GM18508 (cell line): ENCODE measurements at regions not wholly inside any gene's neighbourhood (a gene's known extent, or its start where the extent isn't known, plus 50 kb on each side); places are given as distances from the start of the nearest gene placed in this dataset.

Experiments used
- ATAC-seq: cut with Tn5 transposase; IDR thresholded peaks from one replicate; pipeline ENCODE4 v1.9.1; 2021; ENCODE audit warnings: moderate number of reproducible peaks; ENCODE audit not compliant: insufficient read depth, unreplicated experiment

DNA sequence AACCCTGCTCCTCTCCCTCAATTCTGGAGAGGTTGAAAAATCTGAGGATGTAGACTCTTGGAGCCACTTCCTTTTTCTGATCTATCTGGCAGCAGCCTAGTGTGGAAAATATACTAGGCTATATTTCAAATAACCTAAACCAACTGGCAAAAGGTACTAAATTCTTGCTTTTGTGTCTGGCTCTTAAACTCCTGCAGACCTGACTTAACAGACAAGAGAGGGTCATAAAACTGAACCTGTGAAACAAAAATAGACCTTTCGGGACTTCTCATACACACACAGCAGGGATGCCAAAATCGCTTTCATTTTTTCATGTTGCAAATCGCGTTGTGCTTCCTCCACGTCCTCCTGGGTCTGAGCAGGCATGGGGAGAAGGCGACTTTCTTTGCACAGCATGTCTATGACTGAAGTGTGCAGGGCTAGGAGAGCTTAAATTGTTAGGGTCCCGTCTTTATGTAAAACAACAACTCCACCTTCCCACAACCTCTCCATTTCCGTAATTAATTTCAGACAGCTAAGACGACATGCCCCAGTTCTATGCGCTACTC lies 520.7 kb upstream of the PSMD7 start:
- no peak for ATAC-seq

DNA sequence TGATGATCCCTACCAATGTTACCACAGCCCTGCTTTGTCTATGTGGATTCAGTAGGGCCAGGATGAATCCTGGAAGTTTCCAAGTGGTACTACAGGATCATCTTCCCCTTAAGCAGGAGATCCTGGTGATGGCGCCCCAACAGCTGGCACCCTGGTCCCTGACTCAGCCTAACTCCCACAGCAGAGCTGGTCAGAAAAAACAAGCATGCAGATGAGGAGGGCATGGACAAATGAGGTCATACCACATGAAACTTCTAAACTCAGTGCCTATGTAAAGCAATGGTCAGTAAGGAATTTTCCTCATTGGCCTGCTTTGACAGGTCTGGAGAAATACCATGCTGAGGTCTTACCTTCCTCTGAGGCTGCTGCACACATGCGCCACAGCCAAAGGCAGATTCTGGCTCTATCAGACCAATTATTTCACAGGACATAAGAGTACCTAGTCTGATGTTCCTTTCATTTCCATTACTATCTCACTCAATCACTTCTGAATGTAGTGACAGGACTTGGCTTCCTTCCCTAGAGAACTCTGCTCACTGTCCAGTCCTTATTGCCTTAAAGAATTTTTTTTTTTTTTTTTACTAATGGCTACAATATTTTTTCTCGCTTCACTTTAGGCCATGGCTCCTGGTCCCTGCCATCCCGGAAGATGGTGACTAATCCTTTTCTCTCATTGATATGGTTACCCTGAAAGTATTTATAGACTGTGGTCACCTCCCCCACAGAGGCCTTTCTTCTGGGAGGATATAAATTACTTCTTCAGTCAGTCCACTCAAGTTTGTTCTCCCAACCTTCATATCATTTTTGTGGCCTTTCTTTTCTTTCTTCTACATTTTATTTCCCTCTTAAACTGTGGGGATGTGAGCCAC lies 525.2 kb upstream of the PSMD7 start:
- ATAC-seq, result no peak

DNA sequence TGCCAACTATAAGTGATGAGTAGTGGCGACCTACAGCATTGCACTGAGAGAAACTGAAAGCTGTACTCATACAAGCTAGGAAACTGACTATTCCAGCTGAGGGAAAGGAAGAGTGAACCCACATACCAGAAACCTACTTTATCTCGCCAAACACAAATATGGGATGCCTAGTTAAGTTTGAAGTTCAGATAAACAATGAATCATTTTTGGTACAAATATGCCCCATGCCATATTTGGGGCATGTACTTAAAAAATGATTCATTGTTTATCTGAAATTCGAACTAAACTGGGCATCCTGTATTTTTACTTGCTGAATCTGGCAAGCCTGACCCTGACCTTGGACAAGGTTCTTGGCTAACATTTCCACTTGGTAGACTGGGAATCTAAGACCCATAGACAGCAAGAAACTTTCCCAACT lies 527.8 kb upstream of the PSMD7 start:
- ATAC-seq, result no peak

DNA sequence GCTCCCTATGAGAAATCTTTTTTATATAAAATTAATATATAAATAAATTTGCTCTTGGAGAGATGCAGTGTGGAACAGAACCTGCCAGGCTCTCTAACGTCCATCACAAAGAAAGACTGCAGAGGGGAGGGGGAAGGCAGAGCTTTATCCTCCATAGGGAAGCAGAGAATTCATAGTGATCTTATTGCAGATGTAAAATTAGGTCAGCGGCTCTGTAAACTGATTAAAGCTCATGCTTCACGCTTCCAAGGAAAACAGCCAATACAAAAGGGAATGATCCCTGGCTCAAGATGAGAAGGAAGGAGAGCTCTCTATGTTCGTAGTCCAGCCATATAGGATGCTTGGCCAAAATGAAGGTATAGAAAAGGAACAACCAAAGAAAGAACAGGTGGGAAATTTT lies 532.3 kb upstream of the PSMD7 start:
- no peak for ATAC-seq

DNA sequence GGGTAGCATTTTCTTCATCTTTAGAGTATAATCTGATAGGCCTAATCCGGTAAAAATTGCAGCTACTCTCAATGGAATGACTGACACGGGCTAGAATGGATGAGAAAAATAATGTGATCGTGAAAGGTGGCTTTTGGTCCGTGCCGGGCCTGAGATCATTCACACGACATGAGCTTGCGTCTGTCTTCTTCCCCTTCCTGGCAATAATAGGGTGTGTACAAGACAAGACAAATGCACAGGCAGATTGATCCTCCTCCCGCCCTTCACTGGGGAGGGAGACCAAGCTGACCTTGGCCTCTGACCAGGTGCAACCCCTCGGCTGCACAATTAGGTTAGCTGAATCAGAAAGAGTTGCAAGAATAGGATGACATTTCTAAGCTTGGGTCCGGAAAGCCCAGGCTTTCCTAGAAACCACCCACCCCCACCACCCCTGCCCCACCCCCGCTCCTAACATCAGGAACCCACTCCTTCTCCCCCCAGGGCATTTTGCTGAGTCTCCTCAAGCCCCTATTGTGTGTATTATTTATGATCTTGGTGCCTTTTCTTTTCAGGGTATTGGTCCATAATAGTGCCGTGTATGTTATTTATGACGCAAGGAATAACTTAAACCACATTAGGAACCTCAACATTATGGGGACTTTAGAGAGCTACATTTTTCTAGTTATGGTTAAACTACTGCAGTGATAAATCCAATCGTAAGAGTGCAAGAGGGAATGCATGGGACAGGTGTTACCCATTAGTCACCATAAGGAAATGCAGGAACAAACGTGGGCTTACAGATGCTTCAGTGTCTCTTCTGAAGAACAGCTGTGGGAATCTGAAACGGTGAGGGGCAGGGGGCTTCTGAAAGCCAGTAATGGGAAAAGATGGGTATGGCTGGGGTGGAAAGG lies 540.1 kb upstream of the PSMD7 start:
- ATAC-seq, result no peak

DNA sequence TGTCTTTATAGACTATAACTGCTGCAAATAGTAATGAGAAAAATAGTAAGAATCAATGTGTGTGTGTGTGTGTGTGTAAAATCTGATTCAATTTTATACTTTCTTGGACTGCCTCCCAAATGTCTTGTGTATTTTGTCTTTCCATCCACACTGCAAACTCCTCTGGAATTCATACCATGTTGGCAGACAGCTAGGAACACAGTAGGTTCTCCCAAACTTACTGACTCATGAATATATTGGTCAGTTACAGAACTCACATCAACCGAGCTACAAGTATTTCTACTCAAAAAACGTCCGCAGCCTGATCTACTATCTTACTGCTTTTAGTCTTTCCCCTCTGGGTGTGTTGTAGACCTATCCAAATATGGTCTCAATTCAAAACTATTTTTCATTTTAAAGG lies 542.7 kb upstream of the PSMD7 start:
- no peak for ATAC-seq

DNA sequence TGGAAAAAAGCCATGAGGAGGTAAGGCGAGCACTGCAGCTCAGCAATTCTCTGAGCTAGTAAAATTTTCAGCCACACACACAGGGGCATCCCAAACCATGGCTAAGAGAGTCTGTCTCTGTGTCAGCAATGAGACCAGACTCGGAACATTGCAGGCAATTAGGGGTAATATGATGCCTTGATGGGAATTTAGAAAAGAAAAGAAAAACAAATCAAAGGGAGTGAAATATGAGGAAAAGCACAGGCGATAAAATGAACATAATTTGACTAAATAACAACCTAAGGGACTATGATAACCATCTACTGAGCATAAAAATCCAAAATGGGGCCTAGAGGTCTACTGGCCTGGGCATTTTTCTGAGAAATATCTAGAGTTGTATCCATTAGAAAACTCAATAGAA lies 546.0 kb upstream of the PSMD7 start:
- no peak for ATAC-seq

DNA sequence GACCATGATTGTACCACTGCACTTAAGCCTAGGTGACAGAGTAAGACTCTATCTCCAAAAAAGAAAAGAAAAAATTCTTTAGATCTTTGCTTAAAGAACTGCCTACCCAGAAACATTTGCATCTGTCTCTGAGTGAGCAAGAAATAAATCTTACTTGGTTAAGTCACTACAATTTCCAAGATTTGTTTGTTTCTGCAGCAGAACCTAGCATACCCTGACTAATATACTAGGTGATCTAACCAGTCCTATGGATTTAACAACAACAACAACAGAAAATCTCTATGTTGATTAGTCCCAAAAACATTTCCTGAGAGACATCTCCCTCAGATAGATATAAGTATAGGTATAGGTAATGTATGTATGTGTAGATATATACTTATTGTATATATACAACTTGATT lies 549.3 kb upstream of the PSMD7 start:
- no peak for ATAC-seq

DNA sequence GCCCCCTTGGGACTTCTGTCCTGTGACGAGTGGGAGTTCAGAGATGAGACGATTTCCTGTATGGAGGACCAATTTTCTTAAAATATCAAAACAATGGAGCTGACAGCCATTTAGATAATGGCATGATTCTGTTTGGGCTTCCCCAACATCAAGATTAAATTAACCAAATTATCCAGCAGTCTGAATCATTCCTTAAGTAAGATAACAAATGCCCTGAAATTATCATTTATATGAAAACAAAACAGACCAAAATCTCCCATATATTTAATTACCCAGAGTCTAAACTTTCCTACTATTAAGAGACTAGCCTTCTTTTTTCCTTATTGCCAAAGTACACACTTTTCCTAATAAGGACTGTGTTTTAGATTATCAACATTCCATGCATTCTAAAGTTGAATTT lies 550.1 kb upstream of the PSMD7 start:
- ATAC-seq, result no peak

DNA sequence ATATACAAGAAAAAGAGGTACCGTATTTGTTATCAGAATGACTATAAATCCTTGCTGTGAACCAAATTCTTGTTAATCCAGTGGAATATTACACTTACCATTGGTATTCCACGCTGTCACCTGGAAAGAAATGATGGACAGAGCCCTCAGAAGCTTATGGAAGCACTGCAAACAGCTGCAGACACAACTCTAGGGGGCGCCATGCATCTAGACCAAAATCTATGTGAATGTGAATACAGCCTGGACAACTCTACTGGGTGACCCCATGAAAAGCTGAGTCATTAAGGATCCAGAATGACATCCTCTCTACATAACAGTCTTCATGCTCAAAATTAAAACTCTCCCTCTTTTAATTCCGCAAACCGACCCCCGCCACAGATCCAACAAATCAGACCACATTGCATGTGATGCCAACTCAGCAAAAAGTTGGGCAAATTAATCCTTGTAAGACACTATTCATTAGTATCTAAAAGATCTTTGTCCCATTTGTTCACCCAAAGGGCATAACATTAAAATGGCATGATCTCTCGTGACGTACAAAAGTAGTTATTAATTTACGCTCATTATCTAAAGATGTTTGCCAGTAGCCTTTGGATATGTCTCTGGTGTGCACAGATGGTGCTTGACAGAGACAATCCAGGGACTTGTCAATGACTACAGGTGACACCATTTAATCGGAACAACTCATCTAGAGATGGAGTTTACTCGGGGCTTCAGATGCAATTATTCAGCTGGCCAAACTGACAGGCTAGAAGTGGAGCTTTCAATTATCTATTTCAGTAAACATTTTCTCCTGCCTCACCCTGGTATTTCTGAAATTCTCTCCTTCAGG lies 552.7 kb upstream of the PSMD7 start:
- no peak for ATAC-seq

DNA sequence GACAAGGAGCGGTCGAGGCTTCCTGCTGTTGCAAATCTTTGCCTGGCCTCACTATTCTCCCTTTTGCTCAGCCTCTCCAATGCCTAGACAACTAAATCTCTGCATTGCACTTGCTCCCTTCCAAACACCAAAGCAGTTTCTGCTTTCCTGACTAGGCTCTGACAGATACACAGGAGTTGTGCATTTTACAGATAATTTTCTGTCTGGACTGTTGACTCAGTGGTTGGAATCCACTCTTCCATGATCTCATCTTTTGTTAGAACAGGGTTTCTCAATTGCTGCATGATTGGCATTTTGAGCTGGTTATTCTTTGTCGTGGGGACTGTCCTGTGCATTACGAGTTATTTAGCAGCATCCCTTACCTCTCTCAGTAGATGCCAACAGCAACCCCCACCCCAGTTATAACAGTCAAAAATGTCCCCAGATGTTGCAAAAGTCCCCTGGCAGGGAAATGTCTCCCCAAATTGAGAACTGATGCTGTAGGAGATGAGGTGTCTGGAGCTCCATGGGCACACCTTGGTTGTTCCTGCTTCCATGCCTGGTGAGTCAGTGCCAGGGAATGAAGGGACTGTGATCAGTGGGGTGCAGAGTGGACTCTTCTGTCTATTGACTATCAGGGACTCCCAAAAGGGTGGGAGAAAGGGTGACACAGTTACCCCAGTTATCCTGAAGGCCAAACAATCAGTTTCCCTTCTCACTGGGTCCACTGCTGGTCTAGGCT lies 557.4 kb upstream of the PSMD7 start:
- ATAC-seq, result no peak

DNA sequence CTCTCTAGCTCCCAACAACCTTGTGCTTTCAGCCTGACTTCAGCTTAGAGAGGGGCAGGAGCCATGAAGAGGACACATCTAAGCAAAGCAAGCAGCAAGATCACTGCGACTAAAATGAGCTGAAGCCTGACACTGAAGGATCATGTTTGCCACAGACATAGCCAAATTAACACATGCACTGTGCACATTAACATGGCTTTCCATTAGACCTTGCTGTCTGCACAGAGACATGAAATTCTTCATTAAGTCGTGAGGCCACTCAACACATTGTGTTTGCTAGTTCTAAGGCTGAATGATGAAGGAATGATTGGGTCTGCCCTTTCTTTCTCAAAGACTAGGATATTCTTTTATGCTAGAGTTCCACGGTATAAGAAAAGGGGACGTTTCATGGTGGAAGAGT lies 558.3 kb upstream of the PSMD7 start:
- no peak for ATAC-seq

DNA sequence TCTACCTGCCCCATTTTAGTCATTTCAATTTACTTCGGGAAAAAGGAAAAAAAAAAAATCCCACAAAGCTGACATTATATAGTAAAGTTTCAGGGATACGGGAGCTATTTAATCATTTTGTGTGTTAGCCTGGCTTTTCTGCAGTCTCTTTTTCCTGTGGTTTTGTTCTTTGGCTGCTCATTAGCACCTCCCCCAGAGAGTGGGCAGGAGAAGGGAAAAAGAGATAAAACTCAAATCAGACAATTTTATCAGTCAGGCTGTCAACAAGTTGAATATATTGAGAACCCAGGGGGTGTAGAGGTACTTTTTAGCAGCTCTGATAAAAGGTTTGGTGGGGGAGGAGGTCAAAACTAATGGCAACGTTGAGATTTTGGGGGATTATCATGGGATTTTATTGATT lies 559.0 kb upstream of the PSMD7 start:
- ATAC-seq, result no peak

DNA sequence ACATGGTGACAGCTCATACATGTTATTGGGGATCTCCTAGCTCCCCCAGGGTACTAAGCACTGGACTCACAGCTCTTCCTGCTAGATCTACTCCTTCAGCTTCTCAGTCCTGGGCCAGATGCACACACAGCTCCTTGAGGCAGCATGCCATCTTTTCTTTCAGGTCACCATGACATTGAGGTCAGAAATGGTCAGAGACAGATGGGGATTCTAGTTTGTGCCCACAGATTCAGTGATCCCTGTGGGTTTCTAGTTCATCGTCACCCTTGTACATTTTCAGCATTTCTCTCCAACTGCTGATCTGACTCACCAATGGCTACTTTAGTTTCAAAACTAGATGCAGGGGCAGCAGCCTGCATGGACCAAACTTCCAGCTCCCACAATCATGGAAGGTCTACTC lies 560.7 kb upstream of the PSMD7 start:
- no peak for ATAC-seq

DNA sequence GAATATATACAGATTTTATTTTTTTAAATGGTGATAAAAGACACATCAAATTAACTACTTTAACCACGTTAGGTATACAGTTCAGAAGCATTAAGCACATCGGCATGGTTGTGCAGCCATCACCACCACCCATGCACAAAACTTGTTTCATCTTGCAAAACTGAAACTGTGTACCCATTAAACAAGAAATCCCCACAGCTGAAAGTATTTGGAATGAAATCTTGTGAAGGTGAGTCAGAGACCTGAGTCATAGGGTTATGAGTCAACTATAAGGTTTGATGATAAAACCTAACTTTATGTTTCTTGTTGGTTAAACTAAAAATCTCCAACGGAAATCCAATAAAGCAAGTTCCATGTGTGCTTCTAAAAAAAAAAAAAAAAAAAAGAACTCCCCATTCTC lies 561.6 kb upstream of the PSMD7 start:
- no peak for ATAC-seq

DNA sequence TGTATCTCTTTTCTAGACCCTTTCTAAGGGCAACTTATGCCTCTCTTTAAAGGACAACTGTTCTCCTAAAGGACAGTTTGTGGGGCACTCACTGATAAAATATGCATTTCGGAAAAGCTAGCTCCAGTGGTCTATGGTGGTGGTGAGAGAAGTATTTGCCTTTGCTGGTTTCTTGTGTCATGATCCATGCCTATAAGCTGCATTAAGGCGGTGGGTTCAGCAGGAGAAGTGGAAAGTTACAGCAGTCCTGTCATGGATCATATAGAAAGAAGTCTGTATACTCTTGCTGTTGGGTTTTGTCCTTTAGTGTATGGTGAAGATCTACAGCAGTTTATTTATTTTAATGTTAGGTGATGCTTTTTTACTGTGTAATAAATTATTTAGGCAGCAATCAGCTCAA lies 563.9 kb upstream of the PSMD7 start:
- ATAC-seq, result no peak

DNA sequence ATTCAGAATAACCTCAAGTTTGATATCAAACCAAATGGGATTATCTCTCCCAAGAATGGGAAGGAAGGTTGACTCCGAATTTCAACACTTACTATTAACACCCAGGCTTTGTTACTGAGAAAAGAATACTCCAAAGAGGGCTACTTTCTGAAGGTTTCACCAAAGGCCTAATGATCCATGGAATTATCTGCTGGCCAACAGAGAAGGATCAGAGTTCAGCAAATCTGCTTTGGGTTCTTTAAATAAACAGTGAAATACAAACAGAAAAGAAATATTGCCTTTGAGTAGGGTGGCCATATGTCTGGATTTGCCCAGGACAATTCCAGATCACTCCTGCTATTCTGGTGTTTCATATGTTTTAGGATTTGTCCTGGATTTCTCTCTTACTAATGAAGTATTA lies 564.5 kb upstream of the PSMD7 start:
- ATAC-seq, result no peak

DNA sequence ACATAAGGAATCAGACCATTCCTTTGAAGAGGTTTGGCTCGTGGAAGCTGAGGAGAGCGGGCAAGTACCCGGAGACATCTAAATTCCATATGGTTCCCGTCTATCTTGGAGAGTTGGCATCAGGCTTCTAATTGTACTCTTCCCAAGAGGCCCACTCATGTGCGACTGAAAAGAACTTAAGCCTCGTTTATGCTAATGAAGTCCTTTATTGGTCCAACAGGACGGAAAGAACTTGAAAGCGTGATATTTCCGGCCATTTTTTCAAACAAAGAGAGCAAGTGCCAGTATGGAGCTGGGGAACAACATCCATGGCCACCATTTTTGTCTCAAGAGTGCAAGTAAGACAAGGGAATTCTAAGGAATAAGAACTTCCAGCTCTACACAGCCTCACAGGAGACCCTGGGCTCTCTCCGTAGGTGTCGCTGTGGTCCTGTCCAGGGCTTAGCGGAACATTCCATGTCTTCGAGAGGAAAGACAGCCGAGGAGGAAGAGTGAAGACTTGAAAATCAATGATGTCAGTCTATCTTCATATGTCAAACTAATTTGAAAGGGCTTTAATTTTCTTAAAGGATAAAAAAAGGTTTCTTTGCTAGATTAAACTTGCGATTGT lies 566.0 kb upstream of the PSMD7 start:
- no peak for ATAC-seq

DNA sequence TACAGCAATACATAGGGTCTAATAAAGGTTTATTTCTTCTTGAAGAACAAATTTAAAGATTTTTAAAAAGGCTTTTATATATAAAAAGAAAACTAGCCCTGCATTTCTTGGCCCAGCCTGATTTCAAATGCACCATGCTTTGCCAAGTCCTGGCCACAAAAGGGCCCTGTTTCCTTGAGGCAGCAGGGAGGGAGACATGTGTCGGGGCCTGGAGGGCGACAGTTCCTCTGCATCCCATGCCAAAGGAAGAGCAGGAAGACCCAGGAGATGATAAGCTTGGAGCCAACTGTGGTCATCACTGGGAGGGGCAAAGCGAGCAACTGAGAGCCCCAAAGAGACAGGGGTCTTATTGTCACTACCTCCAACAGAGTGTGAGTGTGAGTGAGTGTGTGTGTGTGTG lies 571.5 kb upstream of the PSMD7 start:
- ATAC-seq, result no peak
